ENCODE measurements at regions not wholly inside any gene's neighbourhood (a gene's known extent, or its start where the extent isn't known, plus 50 kb on each side); places are given as distances from the start of the nearest gene placed in this dataset.

DNA sequence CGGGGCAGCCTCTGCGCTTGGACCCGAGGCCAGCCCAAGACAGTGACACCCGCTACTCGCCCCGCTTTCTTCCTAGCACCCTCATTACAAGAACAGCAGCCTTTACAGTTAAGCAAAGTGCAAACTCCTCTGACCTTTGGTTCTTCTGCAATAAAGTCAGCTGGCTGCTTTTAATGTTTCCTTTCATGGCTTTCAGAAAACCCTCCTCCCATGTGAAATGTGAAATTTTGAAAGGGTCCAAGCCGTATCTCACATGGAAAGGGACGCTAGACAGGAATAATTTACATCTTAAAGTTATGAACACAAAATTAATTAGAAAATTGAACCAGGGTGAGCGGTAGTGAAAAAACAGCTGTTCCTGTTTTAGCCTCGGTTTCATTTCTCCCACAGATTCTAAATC, 520.1 kb upstream of the FRG1 start:
- TF ChIP-seq, protein P1, sequence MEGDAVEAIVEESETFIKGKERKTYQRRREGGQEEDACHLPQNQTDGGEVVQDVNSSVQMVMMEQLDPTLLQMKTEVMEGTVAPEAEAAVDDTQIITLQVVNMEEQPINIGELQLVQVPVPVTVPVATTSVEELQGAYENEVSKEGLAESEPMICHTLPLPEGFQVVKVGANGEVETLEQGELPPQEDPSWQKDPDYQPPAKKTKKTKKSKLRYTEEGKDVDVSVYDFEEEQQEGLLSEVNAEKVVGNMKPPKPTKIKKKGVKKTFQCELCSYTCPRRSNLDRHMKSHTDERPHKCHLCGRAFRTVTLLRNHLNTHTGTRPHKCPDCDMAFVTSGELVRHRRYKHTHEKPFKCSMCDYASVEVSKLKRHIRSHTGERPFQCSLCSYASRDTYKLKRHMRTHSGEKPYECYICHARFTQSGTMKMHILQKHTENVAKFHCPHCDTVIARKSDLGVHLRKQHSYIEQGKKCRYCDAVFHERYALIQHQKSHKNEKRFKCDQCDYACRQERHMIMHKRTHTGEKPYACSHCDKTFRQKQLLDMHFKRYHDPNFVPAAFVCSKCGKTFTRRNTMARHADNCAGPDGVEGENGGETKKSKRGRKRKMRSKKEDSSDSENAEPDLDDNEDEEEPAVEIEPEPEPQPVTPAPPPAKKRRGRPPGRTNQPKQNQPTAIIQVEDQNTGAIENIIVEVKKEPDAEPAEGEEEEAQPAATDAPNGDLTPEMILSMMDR (IDR thresholded peaks at IDR 0.05): no peak
- TF ChIP-seq POLR2A (IDR thresholded peaks at IDR 0.05) (no peak), POLR2AphosphoS5 (IDR thresholded peaks at IDR 0.05) (no peak), EP300 (IDR thresholded peaks at IDR 0.05) (no peak)
